BLaER1 (cell line): ENCODE measurements at regions not wholly inside any gene's neighbourhood (a gene's known extent, or its start where the extent isn't known, plus 50 kb on each side); places are given as distances from the start of the nearest gene placed in this dataset.
"Not testable (repeated sequence)": the region's sequence is repeated elsewhere in the genome, so short reads cannot be mapped to it uniquely, and the experiment has no call there.

Source experiments
- H3K27ac ChIP-seq: shearing (Covaris generic); formaldehyde crosslinking; 2 replicates; pipeline ENCODE4 v1.8.1; 2022
- H3K27me3 ChIP-seq: shearing (Covaris generic); formaldehyde crosslinking; 2 replicates; pipeline ENCODE4 v1.8.1; 2022
- H3K36me3 ChIP-seq: shearing (Covaris generic); formaldehyde crosslinking; 2 replicates; pipeline ENCODE4 v1.8.1; 2022
- H3K4me1 ChIP-seq: shearing (Covaris generic); formaldehyde crosslinking; 2 replicates; pipeline ENCODE4 v1.8.1; 2022
- H3K4me2 ChIP-seq: shearing (Covaris generic); formaldehyde crosslinking; 2 replicates; pipeline ENCODE4 v1.8.1; 2022
- H3K4me3 ChIP-seq: shearing (Covaris generic); formaldehyde crosslinking; 2 replicates; pipeline ENCODE4 v1.8.1; 2022
- H3K9ac ChIP-seq: shearing (Covaris generic); formaldehyde crosslinking; 2 replicates; pipeline ENCODE4 v1.8.1; 2022
- H3K9me3 ChIP-seq: shearing (Covaris generic); formaldehyde crosslinking; 2 replicates; pipeline ENCODE4 v1.8.1; 2022
- H4K20me1 ChIP-seq: shearing (Covaris generic); formaldehyde crosslinking; 2 replicates; pipeline ENCODE4 v1.8.1; 2022
- Cebpa-rat ChIP-seq: shearing (Covaris generic); IDR thresholded peaks from 2 replicates; pipeline ENCODE4 v1.8.1; 2022

DNA sequence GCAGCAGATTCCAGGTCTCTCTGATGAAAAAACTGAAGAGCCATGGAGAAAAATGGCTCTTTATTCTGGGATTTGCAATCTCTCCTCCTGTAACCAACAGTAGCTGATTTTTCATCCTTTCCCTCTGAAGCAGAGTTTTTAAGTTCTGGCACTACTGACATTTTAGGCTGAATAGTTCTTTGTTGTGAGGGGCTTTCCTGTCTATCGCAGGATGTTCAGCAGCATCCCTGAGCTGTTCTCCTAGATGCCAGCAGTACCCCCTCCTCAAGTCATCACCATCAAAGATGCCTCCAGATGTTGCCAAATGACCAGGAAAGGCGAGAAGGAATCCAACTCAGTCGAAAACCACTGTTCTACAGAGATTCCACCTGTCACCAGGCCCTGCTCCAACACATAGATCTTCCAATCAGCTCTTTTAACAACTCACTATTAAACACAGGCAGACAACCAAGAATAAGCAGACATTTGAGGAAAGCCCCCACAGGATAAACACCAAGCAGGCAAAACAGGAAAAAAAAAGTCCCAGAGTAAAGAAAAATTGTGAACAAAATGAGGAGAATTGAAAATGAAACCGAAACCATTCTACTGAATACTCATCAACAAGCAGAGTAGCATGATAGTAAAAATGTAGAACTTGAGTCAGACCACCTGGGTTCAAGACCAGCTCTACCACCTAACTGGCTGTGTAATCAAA lies 124.8 kb downstream of the MPP7 start:
- Histone ChIP-seq H3K27ac (peak overlapping the region; percentile 61), H3K4me2 (peak overlapping the region; percentile 73), H3K9ac (peak overlapping the region; percentile 52), H3K4me1 (peaks cover 45% of the 10 kb centered on the region), H3K9me3 (no peaks in the 10 kb centered on the region), H3K4me3 (peak overlapping the region; percentile 42), H3K36me3 (no peaks in the 10 kb centered on the region), H4K20me1 (no peaks in the 10 kb centered on the region), H3K27me3 (no peaks in the 10 kb centered on the region)
- no peak for TF ChIP-seq Cebpa-rat

DNA sequence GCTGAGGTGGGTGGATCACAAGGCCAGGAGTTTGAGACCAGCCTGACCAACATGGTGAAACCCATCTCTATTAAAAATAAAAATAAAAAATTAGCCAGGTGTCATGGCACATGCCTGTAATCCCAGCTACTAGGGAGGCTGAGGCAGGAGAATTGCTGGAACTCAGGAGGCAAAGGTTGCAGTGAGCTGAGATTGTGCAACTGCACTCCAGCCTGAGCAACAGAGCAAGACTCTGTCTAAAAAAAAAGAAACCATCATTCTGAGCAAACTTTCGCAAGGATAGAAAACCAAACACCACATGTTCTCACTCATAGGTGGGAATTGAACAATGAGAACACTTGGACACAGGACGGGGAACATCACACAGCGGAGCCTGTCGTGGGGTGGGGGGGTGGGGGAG lies 126.4 kb downstream of the MPP7 start:
- not testable (repeated sequence) for H3K4me2 ChIP-seq, H3K9ac ChIP-seq, H3K27me3 ChIP-seq, H4K20me1 ChIP-seq, H3K9me3 ChIP-seq, H3K36me3 ChIP-seq, H3K4me3 ChIP-seq, H3K27ac ChIP-seq
- peaks cover 35% of the 10 kb centered on the region for H3K4me1 ChIP-seq

DNA sequence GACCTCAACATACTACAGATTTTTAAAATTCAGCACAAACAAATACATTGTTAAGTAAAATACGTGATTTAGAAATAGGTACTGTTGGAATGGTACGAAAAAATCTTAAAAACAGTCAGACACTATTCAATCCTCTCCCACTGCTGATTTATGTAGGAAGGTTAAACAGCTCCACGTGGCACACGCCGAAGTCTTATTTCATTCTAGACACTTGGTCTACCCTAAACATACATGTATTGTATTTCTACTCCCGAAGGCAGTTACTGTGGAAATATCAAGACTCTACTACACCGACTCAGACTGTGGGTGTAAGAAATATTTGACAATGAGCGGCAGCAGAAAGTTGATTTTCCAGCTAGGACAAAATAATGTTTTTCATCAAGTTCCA lies 130.6 kb downstream of the MPP7 start:
- H3K36me3 ChIP-seq, result no peaks in the 10 kb centered on the region
- H3K9me3 ChIP-seq, result no peaks in the 10 kb centered on the region
- H4K20me1 ChIP-seq, result no peaks in the 10 kb centered on the region
- no peak overlapping the region for H3K4me2 ChIP-seq
- H3K4me1 ChIP-seq, result no peaks in the 10 kb centered on the region
- no peak overlapping the region for H3K27ac ChIP-seq
- no peak for TF ChIP-seq Cebpa-rat
- no peaks in the 10 kb centered on the region for H3K27me3 ChIP-seq
- H3K4me3 ChIP-seq, result no peak overlapping the region
- H3K9ac ChIP-seq, result no peak overlapping the region

DNA sequence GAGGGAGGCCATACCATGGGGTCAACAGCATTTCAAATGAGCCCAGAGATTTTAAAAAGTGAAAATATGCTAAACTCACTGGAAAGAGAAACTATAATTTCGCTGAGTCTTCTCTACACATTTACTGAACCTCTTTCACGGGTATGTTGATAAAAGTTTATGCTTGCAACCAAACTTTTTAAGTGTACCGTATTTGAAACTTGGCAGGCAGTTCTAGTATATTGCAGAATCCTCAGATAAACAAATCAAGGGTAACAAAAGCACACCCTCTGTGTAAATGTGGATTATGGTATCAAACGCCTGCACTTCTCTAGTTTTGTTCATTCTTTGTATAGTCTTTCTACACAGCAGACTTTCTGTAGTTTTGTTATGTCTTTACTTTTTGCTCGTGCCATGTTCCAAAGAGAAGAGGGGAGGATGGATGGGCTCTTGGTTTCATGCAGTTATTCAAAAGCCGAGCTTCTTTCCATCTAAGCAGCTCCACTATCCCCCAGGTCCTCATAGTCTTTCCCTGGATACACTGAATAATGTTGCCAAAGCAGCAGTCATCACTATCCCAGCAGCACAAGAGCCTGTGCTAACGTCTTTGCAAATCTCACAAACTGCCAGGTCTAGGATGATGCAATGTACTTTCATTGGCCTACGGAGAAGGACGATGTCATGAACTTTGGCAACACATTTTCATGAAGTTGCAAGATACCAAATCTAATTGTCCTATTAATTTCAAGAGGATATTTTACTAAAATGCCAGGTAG lies 131.2 kb downstream of the MPP7 start:
- Histone ChIP-seq H3K27me3 (no peaks in the 10 kb centered on the region), H3K36me3 (no peaks in the 10 kb centered on the region), H3K4me3 (no peak overlapping the region), H4K20me1 (no peaks in the 10 kb centered on the region), H3K9me3 (no peaks in the 10 kb centered on the region), H3K4me2 (no peak overlapping the region), H3K4me1 (no peaks in the 10 kb centered on the region), H3K9ac (no peak overlapping the region), H3K27ac (no peak overlapping the region)
- TF ChIP-seq Cebpa-rat, result no peak

DNA sequence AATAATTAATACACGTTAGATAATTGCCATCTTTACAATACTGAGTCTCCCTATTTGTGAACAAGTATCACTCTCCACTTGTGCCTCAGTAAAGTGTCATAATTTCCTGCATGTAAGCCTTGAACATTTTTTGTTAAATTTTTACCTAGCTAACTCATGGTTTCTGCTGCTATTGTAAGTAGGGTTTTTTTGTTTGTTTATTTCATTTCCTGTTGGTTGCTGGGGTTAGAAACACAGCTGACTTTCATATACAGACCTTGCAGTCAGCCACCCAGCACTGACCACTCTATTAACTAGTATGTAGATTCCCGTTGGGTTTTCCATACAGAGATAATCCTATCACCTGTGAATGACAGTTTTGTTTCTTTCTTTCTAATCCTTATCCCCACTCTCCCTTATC lies 133.3 kb downstream of the MPP7 start:
- Histone ChIP-seq H3K36me3 (no peaks in the 10 kb centered on the region), H3K9me3 (no peaks in the 10 kb centered on the region), H3K27me3 (no peaks in the 10 kb centered on the region), H3K4me2 (no peak overlapping the region), H3K4me3 (no peak overlapping the region), H3K9ac (no peak overlapping the region), H3K4me1 (no peaks in the 10 kb centered on the region), H4K20me1 (no peaks in the 10 kb centered on the region), H3K27ac (no peak overlapping the region)
- TF ChIP-seq Cebpa-rat, result no peak

DNA sequence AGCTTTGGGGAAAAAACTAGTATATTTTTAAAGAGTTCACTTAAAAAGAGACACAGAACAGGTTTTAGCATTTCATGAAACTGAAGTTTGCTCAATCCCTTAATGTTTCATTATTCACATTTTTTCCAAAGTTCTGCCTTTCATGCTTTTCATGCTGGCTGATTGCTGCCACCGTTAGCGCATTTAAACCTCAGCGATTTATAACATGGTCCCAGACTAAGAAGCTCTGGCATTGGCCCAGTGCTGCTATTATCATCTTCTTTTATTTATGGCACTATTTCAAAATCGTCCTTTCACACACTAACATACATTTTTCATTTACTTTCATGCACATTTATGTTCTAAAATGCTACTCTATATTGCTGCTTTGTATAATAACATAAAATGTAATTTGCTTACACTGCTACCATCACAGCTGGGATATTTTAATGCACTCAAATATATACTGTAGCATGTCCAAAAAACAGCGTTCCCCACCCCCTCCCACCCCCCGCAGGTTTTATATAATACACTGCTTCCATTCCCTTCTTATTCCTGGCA lies 141.9 kb downstream of the MPP7 start:
- Histone ChIP-seq H3K36me3 (no peaks in the 10 kb centered on the region), H3K27me3 (no peaks in the 10 kb centered on the region), H4K20me1 (no peaks in the 10 kb centered on the region), H3K9ac (no peak overlapping the region), H3K9me3 (no peaks in the 10 kb centered on the region), H3K27ac (no peak overlapping the region), H3K4me1 (no peaks in the 10 kb centered on the region), H3K4me2 (no peak overlapping the region), H3K4me3 (no peak overlapping the region)
- TF ChIP-seq Cebpa-rat, result no peak

DNA sequence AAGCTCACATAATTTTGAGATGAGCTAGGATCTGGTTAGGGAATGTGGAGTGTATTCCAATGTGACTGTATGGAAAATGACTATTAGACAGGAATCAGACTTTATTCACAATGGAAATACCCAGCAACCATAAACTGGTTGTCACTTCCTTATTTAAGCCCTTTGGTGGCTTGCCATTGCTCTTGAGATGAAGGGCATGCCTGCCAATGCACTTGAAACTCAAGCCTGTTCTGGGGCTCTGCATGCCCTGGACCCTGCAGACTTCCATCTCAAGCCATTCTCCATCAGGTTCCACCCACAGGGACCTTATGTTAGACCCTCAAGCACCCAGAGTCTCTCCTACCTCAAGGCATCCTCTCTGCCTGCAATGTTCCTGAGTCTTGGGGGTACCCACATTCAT lies 145.5 kb downstream of the MPP7 start:
- TF ChIP-seq Cebpa-rat, result no peak
- no peak overlapping the region for H3K9ac ChIP-seq
- H3K9me3 ChIP-seq, result no peaks in the 10 kb centered on the region
- H4K20me1 ChIP-seq, result no peaks in the 10 kb centered on the region
- no peak overlapping the region for H3K4me2 ChIP-seq
- no peaks in the 10 kb centered on the region for H3K4me1 ChIP-seq
- no peak overlapping the region for H3K4me3 ChIP-seq
- no peaks in the 10 kb centered on the region for H3K36me3 ChIP-seq
- no peak overlapping the region for H3K27ac ChIP-seq
- H3K27me3 ChIP-seq, result no peaks in the 10 kb centered on the region

DNA sequence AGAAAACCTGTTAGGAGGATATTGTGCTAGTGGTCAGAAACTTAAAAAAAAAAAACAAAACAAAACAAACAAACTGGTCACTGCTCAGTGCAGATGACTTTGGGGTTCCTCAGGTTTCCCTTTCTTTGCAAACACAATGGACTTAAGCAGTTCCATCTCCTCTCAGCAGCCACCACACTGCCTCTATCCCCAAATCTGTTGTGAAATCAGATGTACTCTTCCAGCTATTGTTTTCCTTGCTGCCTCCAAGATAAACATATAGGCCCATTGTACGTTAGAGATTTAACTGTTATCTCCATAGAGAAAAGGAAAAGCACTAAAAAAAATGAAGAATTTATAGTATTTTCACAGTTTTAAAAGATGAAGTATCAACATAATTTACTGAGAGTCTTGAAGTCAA lies 147.1 kb downstream of the MPP7 start:
- Histone ChIP-seq H3K4me1 (no peaks in the 10 kb centered on the region), H3K27ac (no peak overlapping the region)

DNA sequence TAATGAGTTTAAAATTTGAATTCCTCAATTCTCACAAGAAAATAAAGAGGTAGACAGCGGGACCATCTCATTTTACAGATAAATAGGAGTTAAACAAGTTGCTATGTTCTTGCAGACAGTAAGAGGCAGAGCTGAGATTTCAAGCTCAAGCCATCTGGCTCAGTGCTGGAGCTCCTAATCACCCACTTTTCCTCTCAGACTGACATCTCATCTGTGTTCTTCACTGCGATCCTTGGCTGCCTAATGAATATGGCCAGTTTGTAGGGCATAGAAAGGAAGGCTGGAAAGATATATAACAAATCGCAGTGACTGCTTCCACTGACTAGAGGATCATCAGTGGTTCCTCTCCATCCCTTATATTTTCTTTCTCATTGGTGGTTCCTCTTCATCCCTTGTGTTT lies 151.2 kb downstream of the MPP7 start:
- Histone ChIP-seq H3K27ac (no peak overlapping the region), H3K36me3 (peaks cover 5% of the 10 kb centered on the region; the same call in 1 of the 2 replicates), H3K9ac (no peak overlapping the region), H3K4me3 (no peak overlapping the region), H3K27me3 (no peaks in the 10 kb centered on the region), H4K20me1 (no peaks in the 10 kb centered on the region), H3K9me3 (no peaks in the 10 kb centered on the region), H3K4me2 (no peak overlapping the region), H3K4me1 (no peaks in the 10 kb centered on the region)
- TF ChIP-seq Cebpa-rat, result no peak

More for the DNA sequence above, 147.1 kb downstream of the MPP7 start:
- H3K36me3 ChIP-seq, result no peaks in the 10 kb centered on the region
- no peak overlapping the region for H3K4me3 ChIP-seq
- no peak overlapping the region for H3K4me2 ChIP-seq
- no peaks in the 10 kb centered on the region for H3K27me3 ChIP-seq
- no peak overlapping the region for H3K9ac ChIP-seq
- no peaks in the 10 kb centered on the region for H3K9me3 ChIP-seq
- TF ChIP-seq Cebpa-rat, result no peak
- no peaks in the 10 kb centered on the region for H4K20me1 ChIP-seq

DNA sequence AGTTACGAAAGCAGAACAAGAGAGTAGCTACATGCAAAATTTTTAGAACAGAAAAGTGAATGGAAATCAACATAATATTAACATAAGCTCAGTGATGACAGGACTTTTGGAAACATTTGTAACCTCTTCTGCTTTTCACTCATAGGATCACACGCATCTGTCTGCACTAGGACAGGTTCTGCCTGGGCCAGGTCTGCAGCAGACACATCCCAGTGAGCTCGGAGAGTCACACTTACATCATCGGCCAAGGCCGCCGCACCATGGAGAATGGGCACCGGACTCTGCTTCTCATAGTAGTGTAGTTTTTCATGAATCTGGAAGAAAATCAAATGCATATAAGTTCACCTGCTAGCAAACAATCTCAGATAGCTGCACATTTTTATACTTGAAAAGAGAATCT lies 150.9 kb upstream of the ODAD2 start:
- no peaks in the 10 kb centered on the region for H3K4me1 ChIP-seq
- no peaks in the 10 kb centered on the region for H3K9me3 ChIP-seq
- H3K27me3 ChIP-seq, result no peaks in the 10 kb centered on the region
- H3K9ac ChIP-seq, result no peak overlapping the region
- peaks cover 5% of the 10 kb centered on the region; the same call in 1 of the 2 replicates for H3K36me3 ChIP-seq
- no peak overlapping the region for H3K4me3 ChIP-seq
- no peak overlapping the region for H3K4me2 ChIP-seq
- no peak overlapping the region for H3K27ac ChIP-seq
- no peak for TF ChIP-seq Cebpa-rat
- H4K20me1 ChIP-seq, result no peaks in the 10 kb centered on the region
